ENCODE measurements at regions not wholly inside any gene's neighbourhood (a gene's known extent, or its start where the extent isn't known, plus 50 kb on each side); places are given as distances from the start of the nearest gene placed in this dataset.

- no peaks in the 10 kb centered on the region for H3K9me2 ChIP-seq (replicated peaks; ENCODE audit: insufficient read depth)
- no peaks in the 10 kb centered on the region for H3K36me3 ChIP-seq (replicated peaks; ENCODE audit: insufficient read depth, low read depth)
- H3K4me3 ChIP-seq = no peak overlapping the region
- H3K4me2 ChIP-seq = no peak overlapping the region
- H3K79me2 ChIP-seq = no peaks in the 10 kb centered on the region
- no peaks in the 10 kb centered on the region for H3K9me3 ChIP-seq (ENCODE audit: low read depth)
- no peaks in the 10 kb centered on the region for H4K20me1 ChIP-seq (ENCODE audit: insufficient read depth, poor library complexity, severe bottlenecking)
- DNase-seq (ENCODE audit: low spot score) = no peak
- H3K27me3 ChIP-seq = no peaks in the 10 kb centered on the region
- 78% methylated on average over 1 of the region's 1 CpG for WGBS (ENCODE audit: low lambda C conversion rate, missing lambda C conversion rate)
- TF ChIP-seq EZH2phosphoT487 (IDR thresholded peaks at IDR 0.05; ENCODE audit: low read depth, severe bottlenecking, unreplicated experiment) = no peak
- TF ChIP-seq CTCF (IDR thresholded peaks at IDR 0.05; ENCODE audit: poor library complexity) = no peak
- no peak for TF ChIP-seq EZH2 (IDR thresholded peaks at IDR 0.05; ENCODE audit: borderline replicate concordance)
- H3K4me1 ChIP-seq (ENCODE audit: insufficient read depth) = no peaks in the 10 kb centered on the region
- H2AFZ ChIP-seq = no peak overlapping the region
- H3K27ac ChIP-seq = no peak overlapping the region
Measured at GRCh38 chr3:176663387-176663786, 533.9 kb downstream of the TBL1XR1 start.

GRCh38 chr3:176661432-176661964 lies 535.8 kb downstream of the TBL1XR1 start:
- no peaks in the 10 kb centered on the region for H3K36me3 ChIP-seq (replicated peaks; ENCODE audit: insufficient read depth, low read depth)
- DNase-seq (ENCODE audit: low spot score) = no peak
- H3K9me2 ChIP-seq (replicated peaks; ENCODE audit: insufficient read depth) = no peaks in the 10 kb centered on the region
- no peak overlapping the region for H2AFZ ChIP-seq
- H3K27me3 ChIP-seq = no peaks in the 10 kb centered on the region
- no peaks in the 10 kb centered on the region for H3K9me3 ChIP-seq (ENCODE audit: low read depth)
- H4K20me1 ChIP-seq (ENCODE audit: insufficient read depth, poor library complexity, severe bottlenecking) = no peaks in the 10 kb centered on the region
- no peak overlapping the region for H3K4me2 ChIP-seq
- TF ChIP-seq EZH2 (IDR thresholded peaks at IDR 0.05; ENCODE audit: borderline replicate concordance) (no peak), EZH2phosphoT487 (IDR thresholded peaks at IDR 0.05; ENCODE audit: low read depth, severe bottlenecking, unreplicated experiment) (no peak), CTCF (IDR thresholded peaks at IDR 0.05; ENCODE audit: poor library complexity) (no peak)
- 82% methylated on average over 2 of the region's 2 CpGs for WGBS (ENCODE audit: low lambda C conversion rate, missing lambda C conversion rate)
- H3K4me1 ChIP-seq (ENCODE audit: insufficient read depth) = no peaks in the 10 kb centered on the region
- no peak overlapping the region for H3K27ac ChIP-seq
- H3K79me2 ChIP-seq = no peaks in the 10 kb centered on the region
- H3K4me3 ChIP-seq = no peak overlapping the region

GRCh38 chr3:176655404-176656094 lies 541.7 kb downstream of the TBL1XR1 start:
- DNase-seq (ENCODE audit: low spot score) = no peak
- Histone ChIP-seq H3K9me3 (ENCODE audit: low read depth) (no peaks in the 10 kb centered on the region), H3K4me2 (no peak overlapping the region), H3K27me3 (no peaks in the 10 kb centered on the region), H3K9me2 (replicated peaks; ENCODE audit: insufficient read depth) (no peaks in the 10 kb centered on the region), H3K79me2 (no peaks in the 10 kb centered on the region), H2AFZ (no peak overlapping the region), H3K4me3 (no peak overlapping the region), H3K27ac (no peak overlapping the region), H3K4me1 (ENCODE audit: insufficient read depth) (no peaks in the 10 kb centered on the region), H3K36me3 (replicated peaks; ENCODE audit: insufficient read depth, low read depth) (no peaks in the 10 kb centered on the region), H4K20me1 (ENCODE audit: insufficient read depth, poor library complexity, severe bottlenecking) (no peaks in the 10 kb centered on the region)
- 59% methylated on average over 5 of the region's 5 CpGs for WGBS (ENCODE audit: low lambda C conversion rate, missing lambda C conversion rate)
- no peak for TF ChIP-seq CTCF (IDR thresholded peaks at IDR 0.05; ENCODE audit: poor library complexity)
- no peak for TF ChIP-seq EZH2phosphoT487 (IDR thresholded peaks at IDR 0.05; ENCODE audit: low read depth, severe bottlenecking, unreplicated experiment)
- TF ChIP-seq EZH2 (IDR thresholded peaks at IDR 0.05; ENCODE audit: borderline replicate concordance) = no peak

Data from hepatocyte (in vitro differentiated cells).